ENCODE measurements at regions not wholly inside any gene's neighbourhood (a gene's known extent, or its start where the extent isn't known, plus 50 kb on each side); places are given as distances from the start of the nearest gene placed in this dataset.
"Not testable (repeated sequence)": the region's sequence is repeated elsewhere in the genome, so short reads cannot be mapped to it uniquely, and the experiment has no call there.

- DNase-seq (ENCODE audit: low spot score), result peak; percentile 28
Observed at GRCh38 chr5:111976705-111977435, 219.9 kb upstream of the NREP start.

DNA sequence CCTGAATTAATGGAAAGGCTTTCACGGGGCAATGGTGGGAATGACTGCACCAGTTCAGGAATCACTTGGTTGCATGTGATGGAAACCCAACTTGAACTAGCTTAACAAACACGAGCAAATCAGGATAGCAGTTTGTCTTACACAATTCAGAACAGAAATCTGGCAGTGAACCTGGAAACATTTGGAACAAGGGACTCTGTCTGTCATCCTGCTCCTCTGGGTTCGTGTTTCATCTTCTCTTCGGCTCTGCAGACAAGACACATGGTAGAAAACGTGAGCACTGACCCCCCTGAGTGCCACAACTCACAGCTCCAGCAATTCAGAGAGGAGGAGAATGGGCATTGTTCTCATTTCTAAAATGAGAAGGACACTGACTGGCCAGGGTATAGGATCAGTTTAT is 218.1 kb upstream of the NREP start:
- peak; percentile 25 for DNase-seq (ENCODE audit: low spot score)

DNA sequence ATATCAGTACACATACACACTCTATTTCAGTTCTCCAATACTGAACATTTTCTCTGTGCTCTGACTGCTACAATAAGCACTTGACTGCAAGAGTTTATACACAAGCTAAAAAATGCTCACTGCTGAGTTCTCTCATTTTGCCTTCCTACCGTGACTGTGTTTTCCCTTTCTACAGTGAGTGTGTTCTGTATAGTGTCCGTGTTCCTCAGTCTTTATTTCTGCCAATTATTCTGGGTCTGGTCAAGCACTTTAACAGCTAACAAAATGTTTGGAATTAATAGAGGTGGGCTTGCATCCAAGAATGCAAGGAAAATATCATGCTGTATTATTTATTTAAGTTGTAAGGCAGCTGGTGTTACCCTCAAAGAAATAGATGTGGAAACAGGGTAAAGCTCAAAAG is 217.0 kb upstream of the NREP start:
- DNase-seq (ENCODE audit: low spot score), result no peak

DNA sequence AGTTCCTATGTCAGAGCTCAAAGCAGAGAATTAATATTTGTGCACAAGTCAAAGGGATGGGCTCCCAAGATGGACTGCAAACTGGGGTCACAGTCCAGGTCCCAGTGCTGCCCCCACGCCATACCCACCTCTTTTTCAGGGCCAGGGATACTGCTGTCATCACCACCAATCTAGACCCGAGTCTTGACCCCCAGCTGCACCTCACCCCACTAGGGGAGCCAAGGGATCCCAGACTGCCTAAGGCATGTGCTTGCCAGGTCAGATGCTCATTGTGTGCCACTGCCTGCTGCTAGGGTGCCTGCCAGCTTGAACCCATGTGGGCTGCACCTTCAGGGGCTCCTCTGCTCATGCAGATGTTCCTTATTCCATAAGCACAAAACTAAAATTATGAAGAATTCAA is 215.6 kb upstream of the NREP start:
- no peak for DNase-seq (ENCODE audit: low spot score)

DNA sequence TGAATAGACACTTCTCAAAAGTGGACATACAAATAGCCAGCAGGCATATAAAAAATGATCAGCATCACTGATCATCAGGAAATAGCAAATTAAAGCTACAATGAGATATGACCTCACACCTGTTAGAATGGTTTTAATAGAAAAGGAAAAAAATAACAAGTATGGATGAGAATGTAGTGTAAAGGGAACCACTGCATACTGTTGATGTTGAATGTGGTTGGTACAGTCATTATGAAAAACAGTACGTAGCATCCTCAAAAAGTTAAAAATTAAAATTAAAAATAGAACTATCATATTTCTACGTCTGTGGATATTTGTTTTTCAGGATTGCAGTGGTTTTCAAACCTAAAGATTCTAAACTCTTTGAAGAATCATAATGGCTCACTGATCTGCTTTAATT is 215.1 kb upstream of the NREP start:
- DNase-seq (ENCODE audit: low spot score), result no peak

- peak; percentile 74 for DNase-seq (ENCODE audit: low spot score)
Observed at GRCh38 chr5:111968459-111968858, 211.5 kb upstream of the NREP start.

GRCh38 chr5:111967463-111967862 is 210.5 kb upstream of the NREP start:
- DNase-seq (ENCODE audit: low spot score), result no peak

- DNase-seq (ENCODE audit: low spot score), result no peak
Observed at GRCh38 chr5:111966290-111966689, 209.3 kb upstream of the NREP start.

- DNase-seq (ENCODE audit: low spot score), result no peak
Observed at GRCh38 chr5:111963555-111963954, 206.6 kb upstream of the NREP start.

GRCh38 chr5:111962906-111963305 is 205.9 kb upstream of the NREP start:
- DNase-seq (ENCODE audit: low spot score), result no peak

GRCh38 chr5:111961862-111962261 is 204.9 kb upstream of the NREP start:
- DNase-seq (ENCODE audit: low spot score), result no peak

- peak; percentile 14 for DNase-seq (ENCODE audit: low spot score)
Observed at GRCh38 chr5:111960476-111961215, 203.7 kb upstream of the NREP start.

GRCh38 chr5:111958851-111959250 is 201.9 kb upstream of the NREP start:
- DNase-seq (ENCODE audit: low spot score), result no peak

DNA sequence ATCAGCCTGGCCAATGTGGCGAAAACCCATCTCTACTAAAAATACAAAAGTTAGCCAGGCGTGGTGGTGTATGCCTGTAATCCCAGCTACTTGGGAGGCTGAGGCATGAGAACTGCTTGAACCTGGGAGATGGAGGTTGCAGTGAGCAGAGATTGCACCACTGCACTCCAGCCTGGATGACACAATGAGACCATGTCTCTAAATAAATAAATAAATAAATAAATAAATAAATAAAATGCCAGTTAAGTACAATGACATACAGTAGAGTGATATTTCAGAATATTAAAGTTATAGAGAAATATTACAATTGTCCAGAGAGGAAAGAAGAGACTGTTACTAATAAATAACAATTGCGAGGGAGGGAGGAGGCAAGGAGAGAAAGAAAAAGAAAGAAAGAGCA is 199.8 kb upstream of the NREP start:
- not testable (repeated sequence) for DNase-seq (ENCODE audit: low spot score)

DNA sequence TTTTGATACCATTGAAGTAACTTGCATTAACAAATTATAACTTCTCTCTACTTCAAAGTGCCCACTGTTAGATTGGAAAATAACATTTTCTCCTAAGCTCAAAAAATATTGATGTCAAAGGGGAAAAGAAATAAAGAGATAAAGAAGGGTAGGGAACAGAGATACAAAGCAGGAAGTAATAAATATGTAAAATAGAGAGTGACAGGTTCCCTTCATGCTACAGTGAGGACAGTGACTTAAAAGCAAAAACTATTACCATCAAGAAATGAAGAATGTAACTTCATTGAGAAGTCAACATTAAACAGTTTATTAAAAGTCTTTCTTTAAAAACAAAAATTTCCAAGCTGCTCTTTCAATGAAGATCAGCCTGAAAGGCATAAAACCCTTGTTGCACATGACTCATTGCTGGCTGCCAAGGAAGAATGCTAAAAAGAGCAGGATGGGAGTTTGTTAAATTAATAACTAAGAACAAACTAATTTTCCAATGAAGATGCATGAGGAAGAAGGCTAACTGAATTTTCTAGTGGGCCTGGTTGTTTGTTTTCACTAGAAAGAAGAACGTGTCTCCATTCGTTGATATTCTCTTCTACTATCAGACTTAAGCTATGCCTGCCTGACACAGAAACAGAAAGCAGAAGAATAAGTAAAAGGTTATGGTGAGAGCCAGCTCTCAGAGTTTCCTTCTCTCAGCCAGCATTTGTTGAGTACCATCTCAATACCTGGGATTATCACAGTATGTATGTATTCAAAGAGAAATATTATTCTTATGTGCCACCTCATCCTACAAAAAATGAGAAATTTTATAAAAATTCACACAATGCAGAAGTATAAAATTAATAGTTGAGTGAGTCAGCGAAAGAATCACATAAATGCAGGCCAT is 197.8 kb upstream of the NREP start:
- no peak for DNase-seq (ENCODE audit: low spot score)

DNA sequence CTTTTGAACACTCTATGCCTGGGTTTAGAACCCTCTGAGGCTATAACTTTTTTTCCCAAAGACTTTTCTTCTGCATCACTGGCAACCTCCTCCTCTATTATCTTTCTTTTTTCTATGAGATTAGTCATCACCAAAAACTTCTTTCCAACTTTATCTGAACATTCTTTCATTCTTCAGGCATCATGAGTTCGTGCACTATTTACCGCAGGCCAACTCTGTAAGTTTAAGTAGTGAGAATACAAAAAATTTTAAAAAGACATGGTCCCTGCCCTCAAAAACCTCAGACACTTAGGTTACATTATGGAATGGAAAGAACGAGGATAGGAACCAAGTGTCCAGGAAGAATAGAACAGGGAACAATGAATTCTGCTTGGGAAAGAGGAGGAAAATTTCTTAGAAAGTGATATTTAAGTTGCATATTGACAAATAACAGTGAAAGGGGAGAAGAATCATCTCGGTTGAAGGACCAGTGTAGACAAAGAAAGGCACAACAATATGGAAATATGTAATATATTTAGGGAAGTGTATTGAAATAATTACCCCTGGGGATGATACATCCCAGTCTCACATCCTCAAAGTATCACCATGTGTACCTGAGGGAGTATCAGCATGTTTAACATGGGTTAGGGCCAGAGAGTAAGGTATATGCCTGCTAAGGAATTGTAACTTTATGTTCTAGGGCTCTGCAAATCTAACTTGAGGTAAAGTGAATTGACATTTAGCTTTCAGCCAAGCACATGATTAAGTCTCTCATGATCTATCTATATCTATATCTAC is 196.5 kb upstream of the NREP start:
- DNase-seq (ENCODE audit: low spot score), result peak; percentile 48

- no peak for DNase-seq (ENCODE audit: low spot score)
Observed at GRCh38 chr5:111952555-111952954, 195.6 kb upstream of the NREP start.

GRCh38 chr5:111950660-111951059 is 193.7 kb upstream of the NREP start:
- DNase-seq (ENCODE audit: low spot score), result no peak

DNA sequence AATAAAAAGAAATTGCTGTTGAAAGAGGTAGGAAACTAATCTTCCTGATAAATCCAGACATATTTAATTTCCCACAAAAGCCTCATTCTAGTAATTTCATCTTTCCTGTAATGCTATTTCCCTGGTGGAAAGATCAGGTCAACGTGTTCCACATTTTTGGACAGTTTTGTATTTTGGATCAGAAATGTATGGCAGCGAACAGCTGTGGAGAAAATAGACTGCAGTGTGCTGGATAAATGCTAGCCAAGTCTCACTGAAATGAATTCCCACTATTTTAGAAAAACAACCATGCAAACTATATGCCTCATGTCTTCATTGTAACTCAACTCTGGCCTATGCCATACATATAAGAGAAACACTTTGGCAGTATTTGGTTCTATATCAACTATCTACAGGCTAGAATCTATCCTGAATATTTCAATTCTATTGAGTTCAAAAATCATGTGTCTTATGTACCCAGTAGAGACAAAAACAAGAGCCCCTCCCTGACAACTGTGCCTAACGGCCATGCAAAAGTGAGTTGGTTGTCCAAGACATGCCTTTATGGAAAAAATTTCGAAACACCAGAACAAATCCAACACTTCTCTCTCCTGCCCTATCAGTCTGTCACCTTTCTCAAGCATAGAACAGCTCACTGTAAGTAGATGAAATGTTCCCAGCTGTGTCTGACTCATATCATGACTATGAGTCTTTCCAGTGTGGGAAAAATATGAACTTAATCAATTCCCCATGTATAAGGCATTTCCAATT is 191.3 kb upstream of the NREP start:
- DNase-seq (ENCODE audit: low spot score), result peak; percentile 68

- DNase-seq (ENCODE audit: low spot score), result no peak
Observed at GRCh38 chr5:111946556-111946955, 189.6 kb upstream of the NREP start.

DNA sequence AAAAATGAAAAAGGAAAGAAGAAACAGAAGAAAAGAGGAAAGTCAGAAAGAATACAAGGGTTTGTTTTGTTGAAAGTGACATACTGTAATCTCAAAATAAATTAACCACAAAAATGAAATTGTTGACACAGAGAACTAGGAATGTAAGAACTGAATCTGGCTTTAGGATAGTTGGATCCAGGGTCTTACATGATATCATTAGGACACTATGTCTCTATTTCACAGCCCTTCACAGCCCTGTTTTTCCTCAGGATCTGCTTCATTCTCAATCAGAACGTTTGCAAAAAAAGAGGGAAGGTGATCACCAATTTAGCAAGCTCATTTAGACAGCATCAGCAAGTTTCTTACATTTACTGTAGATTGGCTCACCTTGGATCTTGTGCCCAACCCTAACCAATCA is 188.5 kb upstream of the NREP start:
- DNase-seq (ENCODE audit: low spot score), result peak; percentile 17
